ENCODE measurements at regions not wholly inside any gene's neighbourhood (a gene's known extent, or its start where the extent isn't known, plus 50 kb on each side); places are given as distances from the start of the nearest gene placed in this dataset.

DNA sequence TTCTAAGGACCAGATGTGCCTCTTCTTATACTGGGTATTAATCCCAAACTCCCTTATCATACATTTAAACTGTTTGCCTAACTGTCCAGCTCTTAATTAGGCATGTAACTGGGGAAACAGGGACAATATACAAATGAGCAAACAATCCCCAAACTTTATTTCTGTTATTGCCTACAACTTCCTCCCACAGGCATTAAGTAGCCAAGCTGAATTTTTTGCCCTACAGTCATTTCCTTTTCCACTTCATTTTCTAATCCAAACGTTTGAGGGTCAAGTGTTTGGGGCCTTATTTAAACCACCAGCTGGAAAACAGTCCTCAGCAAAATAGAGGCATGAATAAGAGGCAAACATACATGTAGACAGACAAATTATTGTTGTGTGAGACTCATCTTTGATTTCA is 77.4 kb upstream of the CCL2 start:
- DNase-seq (ENCODE audit: low spot score) = no peak

DNA sequence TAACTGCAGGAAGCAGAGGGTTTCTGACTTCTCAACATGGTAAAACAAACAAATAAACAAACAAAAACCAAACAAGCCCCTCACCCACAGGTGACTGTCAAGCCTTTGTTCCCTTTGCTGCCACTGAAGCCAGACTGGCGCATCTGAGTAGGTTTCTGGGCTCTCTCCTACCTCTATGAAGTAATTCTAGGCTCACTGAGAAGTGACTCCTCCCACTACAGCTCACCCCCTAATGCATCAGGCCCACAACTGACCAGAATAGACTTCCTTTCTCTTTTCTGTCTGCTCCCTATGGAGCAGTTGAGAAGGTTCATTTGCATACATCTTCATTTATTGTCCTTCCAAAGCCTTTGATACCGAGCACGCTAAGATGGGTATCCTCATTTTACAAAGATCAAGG is 77.0 kb upstream of the CCL2 start:
- peak; percentile 71 for DNase-seq (ENCODE audit: low spot score)

- no peak for DNase-seq (ENCODE audit: low spot score)
Measured at GRCh38 chr17:34182036-34182803, 72.9 kb upstream of the CCL2 start.

DNA sequence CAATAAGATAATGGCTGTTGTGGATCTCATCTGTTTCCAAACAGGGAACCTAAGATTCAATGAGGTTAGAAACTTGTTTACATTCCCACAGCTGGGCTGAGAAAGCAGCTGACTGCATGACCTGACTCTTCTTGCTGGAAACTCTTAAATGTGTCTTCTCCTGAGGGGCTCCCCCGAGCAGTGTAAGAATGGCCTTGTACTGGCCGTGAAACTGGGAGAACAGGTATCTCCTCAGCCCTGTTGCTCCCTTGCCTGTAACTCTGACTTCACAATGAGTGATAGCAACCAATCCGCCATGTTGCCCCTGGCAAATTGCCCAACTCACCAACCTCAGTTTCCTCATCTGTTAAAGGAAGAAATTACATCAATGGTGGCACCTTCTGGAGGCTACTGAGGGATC is 59.1 kb upstream of the CCL2 start:
- DNase-seq (ENCODE audit: low spot score) = no peak

GRCh38 chr17:34198519-34198918 is 56.6 kb upstream of the CCL2 start:
- no peak for DNase-seq (ENCODE audit: low spot score)

GRCh38 chr17:34199454-34199853 is 55.6 kb upstream of the CCL2 start:
- DNase-seq (ENCODE audit: low spot score) = no peak

- DNase-seq (ENCODE audit: low spot score) = peak; percentile 93
Measured at GRCh38 chr17:34199932-34200534, 55.1 kb upstream of the CCL2 start.

GRCh38 chr17:34201225-34201624 is 53.9 kb upstream of the CCL2 start:
- DNase-seq (ENCODE audit: low spot score) = no peak

GRCh38 chr17:34201767-34202166 is 53.3 kb upstream of the CCL2 start:
- DNase-seq (ENCODE audit: low spot score) = no peak

DNA sequence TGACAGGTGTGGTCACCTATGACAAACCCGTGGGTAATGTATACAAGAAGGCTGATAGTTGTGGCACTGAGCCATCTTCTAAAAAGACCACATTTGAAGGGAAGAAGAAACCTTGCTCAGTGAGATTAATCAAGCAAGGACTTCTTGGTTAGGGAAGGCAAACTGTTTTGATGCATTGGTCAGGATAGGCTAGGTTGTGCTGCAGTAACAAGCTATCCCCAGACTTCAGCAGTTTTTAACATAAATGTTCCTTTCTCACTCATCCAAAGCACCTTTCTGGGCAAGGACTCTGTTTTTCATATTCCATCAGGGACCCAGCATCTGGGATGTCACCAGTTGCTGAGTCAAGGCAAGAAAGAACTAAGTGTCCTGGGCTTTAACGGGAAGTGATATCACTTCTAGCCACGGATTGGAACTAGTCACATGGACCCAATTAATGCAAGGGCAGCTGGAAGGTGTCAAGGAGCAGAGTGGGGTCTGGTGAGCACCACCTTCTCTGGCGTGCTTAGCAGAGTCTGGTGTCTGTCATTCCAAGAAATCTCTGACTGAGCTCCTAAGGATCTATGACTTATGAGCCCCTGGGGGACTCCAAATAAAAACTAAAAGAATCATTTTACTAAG is 52.0 kb upstream of the CCL2 start:
- no peak for DNase-seq (ENCODE audit: low spot score)

DNA sequence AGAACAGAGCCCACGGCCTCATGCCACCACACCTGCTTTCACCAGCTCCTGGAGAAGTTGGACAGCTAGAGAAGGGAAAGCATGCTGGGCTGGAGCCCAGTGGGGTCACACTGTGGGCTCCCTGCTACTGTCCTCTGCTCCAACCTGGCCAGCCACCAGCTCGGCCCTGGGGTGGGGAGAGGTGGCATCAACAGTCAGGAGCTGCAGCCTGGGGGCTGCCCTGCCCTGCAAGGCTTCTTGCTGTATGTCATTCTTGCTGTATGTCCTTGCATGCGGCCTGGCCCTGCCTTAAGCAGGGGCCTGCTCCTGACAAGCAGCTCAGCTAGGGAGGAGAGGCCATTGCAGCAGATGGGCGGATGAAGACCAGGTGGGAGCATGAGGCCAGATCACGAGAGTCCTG is 50.7 kb upstream of the CCL2 start:
- no peak for DNase-seq (ENCODE audit: low spot score)
